HuH-7 (cell line): ENCODE measurements at regions not wholly inside any gene's neighbourhood (a gene's known extent, or its start where the extent isn't known, plus 50 kb on each side); places are given as distances from the start of the nearest gene placed in this dataset.
"Not testable (repeated sequence)": the region's sequence is repeated elsewhere in the genome, so short reads cannot be mapped to it uniquely, and the experiment has no call there.

Experiments used
- DNase-seq: peaks from one replicate; pipeline ENCODE4 v3.0.0; 2011; ENCODE audit warnings: low spot score

DNA sequence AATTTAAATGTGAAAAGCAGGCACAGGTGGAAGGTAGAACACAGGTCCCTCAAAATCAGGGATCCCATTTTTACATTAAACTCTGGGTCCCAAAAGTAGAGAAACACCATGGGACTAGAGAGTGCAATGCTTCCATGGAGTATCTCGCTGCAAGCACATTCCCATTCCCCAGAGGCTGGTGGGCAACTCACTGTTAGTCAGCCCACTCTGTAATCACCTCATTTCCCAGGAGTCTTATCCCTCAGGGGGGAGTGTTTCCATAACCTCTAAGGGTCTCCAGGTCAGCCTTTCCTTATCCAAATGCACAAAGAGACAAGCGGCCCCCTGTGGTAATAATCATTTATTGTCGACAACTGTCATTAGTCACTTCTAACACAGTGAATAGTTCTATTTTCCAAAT is 490.1 kb upstream of the LRRC7 start:
- no peak for DNase-seq

DNA sequence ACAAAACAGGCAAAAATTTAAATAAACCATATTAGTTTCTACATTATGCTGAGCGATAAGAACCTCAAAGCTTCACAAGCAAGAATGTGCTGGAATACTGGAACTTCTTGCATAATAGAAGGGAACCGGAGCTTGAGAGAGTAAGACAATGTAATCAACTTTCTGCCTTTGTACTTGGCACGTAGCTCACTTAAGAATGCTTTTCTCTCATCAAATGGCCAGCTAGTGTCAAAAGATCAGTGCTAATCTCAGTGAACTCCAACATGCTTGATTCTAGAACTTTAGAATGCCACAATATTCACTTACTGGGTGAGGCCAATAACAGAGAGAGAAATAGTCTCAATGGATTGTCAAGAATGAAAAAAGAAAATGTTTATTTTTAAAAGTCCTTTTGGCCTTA is 486.1 kb upstream of the LRRC7 start:
- DNase-seq, result no peak

DNA sequence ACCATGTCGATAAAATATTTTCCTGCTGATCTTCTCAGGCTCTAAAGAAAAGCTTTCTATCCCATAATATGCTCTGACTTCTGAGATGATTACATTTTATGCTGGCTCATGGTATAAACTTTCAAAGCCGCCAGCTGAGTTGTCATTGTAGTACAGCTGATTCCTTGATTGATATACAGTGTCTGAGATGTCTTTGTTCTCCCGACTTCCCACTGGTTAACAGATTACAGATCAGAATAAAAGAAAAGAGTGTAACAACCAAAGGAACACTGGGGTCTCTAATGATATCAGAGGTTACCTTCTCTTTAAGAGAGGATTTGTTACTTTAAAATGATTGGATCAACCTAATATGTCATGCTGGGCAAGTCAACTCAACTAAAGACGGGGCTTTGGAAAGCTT is 485.4 kb upstream of the LRRC7 start:
- DNase-seq, result no peak

DNA sequence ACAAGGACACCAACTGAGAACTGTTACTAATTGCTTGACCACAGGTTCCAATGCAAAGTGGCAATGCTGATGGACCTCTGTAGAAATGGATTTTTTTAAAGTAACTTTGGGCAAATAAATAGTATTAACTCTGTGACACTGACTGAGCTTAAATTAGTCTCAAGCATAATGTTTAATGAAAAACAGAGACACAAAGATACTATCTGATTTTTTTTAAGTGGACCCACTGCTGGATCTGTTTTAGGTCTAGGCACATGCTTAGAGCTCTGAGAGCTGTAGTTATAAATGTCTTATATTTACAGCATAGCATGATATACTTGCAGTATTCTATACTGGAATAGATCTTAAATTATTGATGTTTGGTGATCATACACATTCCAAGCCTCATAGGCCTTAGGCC is 481.6 kb upstream of the LRRC7 start:
- DNase-seq, result no peak

DNA sequence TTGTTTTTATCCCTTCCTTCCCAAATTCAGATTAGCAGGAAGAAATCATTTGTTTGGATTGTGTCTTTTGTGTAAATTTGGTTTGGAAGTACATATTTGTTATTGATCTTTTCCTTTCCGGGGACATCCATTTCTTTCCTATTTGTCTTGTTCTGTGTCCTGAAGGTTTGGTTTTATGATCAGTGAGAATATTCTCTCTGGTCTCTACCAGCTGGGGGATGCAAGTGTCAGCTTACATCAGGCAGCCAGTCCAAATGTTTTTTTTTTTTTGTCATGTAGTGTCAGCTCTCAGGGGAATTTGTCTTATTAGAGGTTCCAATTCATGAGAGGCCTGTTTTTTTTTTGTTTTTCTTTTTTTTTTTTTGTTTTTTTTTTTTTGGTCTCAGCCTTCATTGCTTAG is 479.2 kb upstream of the LRRC7 start:
- no peak for DNase-seq

DNA sequence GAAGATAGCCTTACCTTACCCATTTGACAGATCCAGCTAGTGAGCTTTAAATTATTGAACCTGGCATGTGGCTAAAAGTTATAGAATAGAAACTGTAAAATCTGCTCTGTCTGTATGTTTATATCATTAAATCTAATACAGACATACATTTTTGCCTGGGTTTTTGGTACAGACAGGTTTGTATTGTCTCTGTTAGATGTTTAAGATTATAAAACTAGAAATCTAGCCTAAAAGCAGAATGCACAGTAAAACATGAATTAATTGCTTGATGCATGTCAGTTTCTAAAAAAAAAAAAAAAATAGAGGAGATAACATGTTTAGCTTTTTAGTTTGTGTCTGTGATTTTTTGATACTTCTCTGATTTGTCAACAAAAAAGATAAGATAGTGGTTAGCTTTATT is 477.6 kb upstream of the LRRC7 start:
- no peak for DNase-seq

DNA sequence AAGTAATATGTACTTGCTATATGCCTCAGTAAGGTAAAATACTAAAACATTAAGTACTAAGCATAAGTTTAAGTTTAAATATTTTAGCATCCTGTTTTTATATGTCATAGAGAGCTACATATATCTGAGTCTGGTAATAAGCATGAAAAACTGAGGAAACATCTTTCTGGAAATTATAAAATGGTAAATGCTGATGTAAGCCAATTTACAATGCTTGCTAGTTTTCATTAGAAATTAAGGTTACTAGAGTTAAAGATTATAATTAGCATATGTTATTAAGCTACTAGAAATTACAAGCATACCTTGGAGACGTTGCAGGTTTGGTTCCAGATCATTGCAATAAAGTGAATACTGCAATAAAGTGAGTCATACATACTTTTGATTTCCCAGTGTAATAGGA is 477.0 kb upstream of the LRRC7 start:
- DNase-seq, result no peak

DNA sequence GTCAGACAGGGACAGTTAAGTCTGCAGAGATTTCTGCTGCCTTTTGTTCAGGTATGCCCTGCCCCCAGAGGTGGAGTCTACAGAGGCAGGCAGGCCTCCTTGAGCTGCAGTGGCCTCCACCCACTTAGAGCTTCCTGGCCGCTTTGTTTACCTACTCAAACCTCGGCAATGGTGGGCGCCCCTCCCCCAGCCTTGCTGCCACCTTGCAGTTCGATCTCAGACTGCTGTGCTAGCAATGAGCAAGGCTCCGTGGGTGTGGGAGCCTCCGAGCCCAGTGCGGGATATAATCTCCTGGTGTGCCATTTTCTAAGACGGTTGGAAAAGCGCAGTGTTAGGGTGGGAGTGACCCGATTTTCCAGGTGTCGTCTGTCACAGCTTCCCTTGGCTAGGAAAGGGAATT is 465.7 kb upstream of the LRRC7 start:
- not testable (repeated sequence) for DNase-seq

DNA sequence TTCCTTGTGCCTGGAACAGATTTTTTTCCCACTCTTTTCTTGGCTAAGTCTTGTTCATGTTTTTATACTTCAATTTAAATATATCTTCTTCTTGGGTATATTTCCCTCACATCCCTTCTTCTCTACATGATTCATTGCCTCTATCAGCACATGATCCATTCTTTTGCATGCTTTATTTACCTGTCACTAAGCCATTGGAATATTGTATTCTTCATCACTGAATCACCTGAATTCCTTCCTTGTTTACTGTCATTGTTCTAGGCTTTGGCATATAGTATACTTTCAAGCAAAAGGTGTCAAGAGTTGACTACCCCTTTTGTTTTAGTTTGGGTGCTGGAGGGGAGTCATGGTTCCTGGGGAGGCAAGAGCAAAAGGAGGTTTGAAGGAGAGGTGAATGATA is 464.5 kb upstream of the LRRC7 start:
- DNase-seq, result no peak

DNA sequence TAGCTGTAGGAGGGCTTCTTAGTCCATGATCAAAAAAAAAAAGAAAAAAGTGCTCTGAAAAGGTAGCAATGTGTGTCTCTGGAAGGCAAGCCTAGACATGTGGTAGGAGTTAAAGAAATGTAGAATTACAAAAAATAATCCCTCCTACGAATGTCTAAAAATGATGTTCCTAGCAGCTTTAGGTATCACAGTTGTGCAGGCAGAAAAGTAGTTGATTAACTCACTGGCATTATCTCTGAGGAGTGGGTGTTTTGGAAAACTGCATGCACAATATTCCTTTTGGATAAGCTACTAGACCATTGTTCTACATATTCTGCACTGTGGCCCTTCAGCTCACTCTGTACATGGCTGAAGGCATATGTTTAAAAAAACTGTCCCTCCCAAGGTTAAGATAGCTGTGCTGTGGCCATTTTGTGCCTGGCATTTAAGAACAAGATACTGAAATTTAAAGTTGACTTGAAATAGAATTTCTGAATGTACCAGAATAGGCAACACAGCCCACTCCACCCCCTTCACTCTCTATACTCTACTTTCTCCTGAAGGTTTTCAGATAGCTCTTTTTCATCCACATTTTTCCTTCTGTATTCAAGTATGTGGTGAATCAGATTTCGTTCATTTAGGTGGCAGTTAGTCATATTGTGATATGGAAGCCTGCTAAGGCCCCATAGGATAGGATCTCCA is 463.9 kb upstream of the LRRC7 start:
- DNase-seq, result no peak

DNA sequence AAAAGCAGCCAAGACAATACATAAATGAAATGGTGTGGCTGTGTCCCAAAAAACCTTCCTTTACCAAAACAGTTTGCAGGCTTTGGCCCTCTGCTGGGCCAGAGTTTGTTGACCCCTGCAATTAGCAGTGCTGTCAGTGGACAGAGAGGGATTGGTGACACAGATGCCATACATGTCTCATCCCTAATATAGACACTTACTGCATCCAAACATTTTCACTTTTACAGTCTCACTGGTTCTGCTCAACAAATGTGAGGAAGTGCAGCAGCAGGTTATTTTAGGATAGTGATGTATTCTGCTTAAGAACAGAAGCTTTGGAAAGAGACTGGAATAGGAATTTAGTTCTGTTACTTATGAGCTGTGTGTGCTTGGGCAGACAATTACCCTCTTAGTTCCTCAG is 462.8 kb upstream of the LRRC7 start:
- DNase-seq, result no peak

DNA sequence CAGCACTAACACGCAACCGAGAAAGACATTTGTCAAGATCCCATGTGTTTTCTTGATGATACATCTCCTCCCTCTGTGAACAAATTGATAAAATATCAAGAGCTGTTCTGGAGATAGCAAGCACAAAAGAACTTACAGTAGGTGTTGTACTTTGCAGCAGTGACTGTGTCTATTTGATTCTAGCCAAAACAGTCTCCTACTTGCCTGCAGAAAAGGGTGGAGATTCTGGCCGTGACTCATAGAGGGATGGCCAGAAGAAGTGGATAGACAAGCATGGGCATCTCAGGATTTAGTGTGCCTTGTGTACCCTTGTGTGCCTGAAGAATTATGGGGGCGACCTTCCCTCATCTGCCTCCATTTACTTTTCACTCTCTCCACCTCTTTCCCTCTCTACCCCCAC is 458.4 kb upstream of the LRRC7 start:
- DNase-seq, result no peak

DNA sequence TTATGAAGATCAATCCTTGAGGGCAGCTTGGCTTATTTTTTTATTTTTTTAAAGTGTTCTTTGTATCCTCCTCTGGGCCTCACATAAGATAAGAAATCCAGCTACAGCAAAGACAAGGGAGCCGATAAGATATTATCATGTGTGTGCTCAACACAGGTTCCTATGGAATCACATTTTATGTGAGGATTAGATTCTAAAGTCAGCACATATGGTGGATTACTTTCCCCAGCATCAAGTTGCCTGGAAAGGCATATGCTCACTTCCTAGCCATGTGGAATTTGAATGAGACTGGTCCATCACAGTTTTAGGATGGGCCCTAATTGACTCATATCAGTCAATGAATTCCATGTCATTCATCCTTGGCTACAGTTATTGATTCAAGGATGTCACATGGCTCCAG is 456.9 kb upstream of the LRRC7 start:
- no peak for DNase-seq

DNA sequence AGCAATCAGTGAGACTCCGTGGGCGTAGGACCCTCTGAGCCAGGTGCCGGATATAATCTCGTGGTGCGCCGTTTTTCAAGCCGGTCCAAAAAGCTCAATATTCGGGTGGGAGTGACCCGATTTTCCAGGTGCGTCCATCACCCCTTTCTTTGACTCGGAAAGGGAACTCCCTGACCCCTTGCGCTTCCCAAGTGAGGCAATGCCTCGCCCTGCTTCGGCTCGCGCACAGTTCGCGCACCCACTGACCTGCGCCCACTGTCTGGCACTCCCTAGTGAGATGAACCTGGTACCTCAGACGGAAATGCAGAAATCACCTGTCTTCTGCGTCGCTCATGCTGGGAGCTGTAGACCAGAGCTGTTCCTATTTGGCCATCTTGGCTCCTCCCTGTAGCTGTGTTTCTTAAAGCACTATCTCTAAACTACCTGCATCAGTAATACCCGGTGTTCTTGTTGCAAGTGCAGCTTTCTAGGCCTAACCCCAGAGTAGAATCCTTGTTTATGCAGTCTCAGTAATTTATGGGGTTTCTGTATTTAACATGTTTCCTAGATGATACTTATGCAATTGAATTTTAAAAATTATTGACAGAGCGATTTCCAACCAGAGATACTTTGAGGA is 447.5 kb upstream of the LRRC7 start:
- not testable (repeated sequence) for DNase-seq

DNA sequence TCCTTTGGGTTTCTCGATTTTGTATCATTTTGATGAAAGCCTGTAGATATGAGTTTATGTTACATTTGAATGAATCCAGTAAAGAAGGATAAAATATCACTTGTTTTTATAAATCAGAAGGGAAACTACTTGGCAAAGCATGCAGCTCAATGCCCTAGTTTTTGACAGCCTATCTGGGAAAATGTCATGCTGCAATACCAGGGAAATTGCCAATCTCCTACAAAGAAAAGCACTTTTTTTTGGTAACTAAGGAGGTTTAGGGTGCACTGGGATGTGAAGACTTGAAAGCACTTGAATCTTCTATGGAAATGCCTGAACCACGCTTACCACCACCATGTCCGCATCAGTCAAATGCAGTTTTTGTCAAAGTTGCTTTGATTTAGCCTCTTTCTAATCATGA is 446.9 kb upstream of the LRRC7 start:
- DNase-seq, result no peak

DNA sequence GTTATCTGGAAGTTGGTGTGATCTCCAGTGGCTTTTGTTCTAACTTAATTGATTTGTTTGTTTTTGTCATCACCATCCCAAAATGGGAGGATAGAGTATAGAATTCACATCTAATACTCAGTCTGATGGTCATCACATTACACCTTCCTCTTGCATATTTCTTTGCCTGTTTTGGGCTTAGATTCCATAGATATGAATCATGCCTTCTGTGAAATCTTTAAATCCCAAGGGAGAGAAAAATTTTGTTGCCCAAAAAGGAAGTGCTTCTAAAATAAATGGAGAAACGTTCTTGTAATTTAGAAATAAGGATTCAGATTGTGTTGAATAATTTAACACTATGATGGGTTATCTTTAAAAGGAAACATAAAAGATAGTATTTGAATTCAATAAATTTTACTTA is 446.0 kb upstream of the LRRC7 start:
- no peak for DNase-seq

DNA sequence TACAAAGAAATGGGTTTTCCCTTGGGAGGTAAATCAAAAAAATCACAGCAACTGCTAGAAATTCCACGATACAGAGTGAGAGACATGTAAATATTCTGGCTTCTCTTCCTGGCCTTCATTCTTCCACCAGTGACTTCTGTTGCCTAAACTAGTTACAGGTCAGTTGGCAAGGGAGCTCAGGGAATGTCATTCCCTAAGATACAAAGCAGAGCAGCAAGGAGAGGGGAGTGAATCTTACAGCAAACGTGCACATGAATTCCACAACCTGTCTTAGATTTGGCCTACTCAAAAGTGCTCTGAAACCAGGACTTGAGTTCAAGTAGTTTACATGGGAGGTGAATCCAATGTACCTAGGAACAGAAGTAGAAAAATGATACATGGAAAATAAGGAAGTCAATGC is 445.3 kb upstream of the LRRC7 start:
- DNase-seq, result no peak

DNA sequence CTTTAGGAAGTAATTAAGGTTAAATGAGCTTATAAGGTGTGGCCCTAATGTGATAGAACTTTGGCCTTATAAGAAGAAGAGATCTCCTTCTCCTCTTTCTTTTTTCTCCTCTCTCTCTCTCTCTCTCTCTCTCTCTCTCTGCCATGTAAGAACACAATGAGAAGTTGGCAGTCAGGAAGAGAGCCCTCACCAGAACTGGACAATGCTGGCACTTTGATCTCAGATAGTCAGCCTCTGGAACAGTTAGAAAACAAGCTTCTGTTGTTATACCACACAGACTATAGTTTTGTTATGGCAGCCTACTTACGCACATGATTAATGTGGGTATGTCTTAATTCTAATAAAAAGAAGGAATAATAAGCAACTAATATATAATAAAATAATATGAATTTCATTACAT is 444.2 kb upstream of the LRRC7 start:
- DNase-seq, result no peak

DNA sequence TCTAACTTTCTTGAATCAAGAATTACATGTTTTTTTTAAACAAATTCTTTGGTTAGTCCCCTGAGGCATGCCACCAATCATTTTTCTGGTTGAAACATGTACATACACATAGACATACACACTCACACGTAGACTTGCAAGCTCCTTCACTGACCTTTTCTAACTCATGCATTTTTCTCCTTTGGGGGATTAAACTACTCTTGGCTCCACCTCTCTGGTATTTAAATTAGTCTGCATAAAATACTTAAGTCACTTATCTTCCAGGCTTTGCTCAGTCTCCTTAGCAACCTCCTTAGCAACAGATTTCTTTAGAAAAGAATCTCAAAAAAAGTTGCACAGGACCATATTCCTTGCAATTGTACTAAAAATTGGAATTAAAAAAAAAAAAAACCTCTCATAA is 440.9 kb upstream of the LRRC7 start:
- no peak for DNase-seq

DNA sequence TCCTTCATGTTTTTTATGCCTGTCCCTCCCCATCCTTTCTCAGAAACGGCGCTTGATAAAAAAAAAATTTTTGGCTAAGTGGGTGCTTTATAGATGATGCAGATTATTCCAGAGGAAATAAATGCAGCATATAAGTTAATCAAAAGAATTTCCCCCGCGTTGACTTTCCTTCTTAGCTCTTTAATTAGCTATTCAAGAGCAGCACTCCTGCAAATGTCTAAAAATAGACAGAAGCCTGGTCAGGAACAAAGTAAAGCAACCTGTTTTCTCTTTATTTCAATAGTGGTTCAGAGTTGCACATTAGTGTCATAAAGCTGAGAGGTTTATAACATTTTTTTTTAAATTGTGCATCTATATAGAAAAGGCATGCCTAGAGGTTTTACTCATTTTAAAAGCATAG is 439.5 kb upstream of the LRRC7 start:
- no peak for DNase-seq

DNA sequence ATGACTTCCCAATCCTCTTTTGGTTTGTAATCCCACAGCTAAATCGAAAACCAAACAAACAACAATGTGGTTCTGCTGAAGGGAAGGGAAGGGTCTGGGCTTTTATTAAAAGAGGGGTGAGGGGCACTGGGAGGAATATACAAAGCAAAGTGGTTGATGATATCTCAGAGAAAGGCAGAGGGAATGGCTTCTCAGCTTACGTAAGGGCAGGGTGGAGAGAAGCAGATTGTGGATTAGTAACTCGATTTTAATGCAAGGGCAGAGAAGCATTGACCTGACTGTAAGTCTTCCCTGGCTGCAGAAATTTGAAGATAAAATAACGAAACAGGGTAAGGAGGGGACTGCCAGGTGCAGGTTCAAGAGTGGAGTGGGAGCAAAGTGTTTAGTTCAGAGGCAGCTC is 438.2 kb upstream of the LRRC7 start:
- no peak for DNase-seq

DNA sequence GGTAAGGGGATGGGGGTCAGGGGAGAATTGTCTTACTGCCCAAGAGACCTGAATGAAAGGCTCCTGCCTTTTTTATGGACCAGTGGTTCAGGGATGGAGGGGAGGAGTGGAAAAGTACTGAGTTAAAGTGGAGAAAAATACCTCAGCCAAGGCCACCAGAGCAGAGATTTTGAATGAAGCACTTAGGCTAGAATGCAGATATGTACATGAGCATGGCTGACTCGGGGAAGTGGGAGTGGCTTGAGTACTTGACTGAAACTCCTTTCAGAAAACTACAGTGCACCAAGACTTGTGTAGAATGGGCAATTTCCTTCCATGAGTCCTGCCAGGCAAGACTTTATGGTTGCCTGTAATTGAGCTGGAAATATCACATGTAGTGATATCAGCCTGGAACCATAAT is 429.6 kb upstream of the LRRC7 start:
- no peak for DNase-seq

DNA sequence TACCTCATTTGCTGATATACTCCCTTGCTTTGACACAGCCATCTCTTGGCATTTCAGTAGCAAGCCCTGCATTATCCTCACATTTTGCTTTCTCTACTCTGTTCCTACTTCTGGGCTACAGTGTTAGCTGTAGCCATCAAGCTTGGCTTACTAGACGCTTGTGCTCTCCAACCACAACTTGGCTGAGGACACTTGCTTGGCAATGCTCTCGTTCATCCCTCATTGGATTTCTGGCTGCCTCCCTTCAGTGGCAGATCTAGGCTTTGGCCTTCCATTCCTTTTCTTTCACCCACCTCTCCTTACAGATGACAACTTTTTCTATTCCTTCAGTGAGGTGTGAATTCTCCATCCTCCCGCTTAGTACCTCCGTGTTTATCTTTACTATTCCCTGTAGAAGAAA is 428.7 kb upstream of the LRRC7 start:
- DNase-seq, result no peak

DNA sequence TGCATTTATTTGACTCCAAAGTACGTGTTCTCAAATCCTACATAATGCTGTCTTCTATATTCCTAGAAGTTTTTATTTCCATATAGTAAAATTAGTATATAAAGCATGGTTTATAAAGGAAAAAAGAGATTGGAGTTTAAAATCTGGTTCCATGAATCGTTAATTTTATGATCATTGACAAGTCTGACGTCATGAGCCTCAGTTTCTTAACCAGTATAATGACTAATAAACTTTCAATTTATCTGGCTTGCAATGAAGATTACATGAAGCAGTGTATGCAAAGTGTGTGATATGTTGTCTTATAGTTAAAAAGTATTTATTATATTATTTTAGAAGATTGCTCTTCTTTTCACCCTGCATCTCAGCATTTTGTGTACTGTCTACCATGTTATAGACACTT is 421.4 kb upstream of the LRRC7 start:
- DNase-seq, result no peak

DNA sequence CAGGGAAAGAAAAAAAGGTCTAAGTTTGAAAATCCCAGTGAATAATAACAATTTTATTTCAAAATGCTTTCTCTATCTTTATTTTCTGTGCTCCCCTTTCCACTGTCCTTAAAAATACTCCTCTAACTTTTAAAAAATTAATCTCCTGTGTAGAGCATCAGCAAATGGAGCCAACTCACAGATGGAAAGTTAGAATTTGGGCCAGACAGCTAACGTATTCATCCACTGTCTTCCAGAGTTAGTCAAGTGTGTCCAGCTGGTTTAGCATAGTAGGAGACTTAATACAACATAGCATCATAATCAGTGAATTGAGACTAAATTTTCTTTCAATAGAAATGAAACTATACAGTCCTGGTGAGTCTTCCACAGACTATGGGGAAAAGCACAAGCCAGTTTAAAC is 419.0 kb upstream of the LRRC7 start:
- no peak for DNase-seq
